Endothelial cell (in vitro differentiated cells): ENCODE measurements at regions not wholly inside any gene's neighbourhood (a gene's known extent, or its start where the extent isn't known, plus 50 kb on each side); places are given as distances from the start of the nearest gene placed in this dataset.

Source experiments
- DNase-seq: peaks from one replicate; pipeline ENCODE4 v3.0.0; 2021; ENCODE audit warnings: low spot score
- H3K27ac Mint-ChIP-seq: one replicate; pipeline ENCODE4 v1.8.0; 2021; ENCODE audit warnings: mixed read lengths, inconsistent platforms; ENCODE audit not compliant: unreplicated experiment
- H3K27me3 Mint-ChIP-seq: one replicate; pipeline ENCODE4 v1.8.0; 2021; ENCODE audit warnings: mild to moderate bottlenecking, moderate library complexity, mixed read lengths, inconsistent platforms; ENCODE audit not compliant: unreplicated experiment
- H3K36me3 Mint-ChIP-seq: one replicate; pipeline ENCODE4 v1.8.0; 2021; ENCODE audit warnings: mild to moderate bottlenecking, low read depth, mixed read lengths, inconsistent platforms; ENCODE audit not compliant: unreplicated experiment
- H3K4me1 Mint-ChIP-seq: one replicate; pipeline ENCODE4 v1.8.0; 2021; ENCODE audit warnings: mild to moderate bottlenecking, mixed read lengths, inconsistent platforms; ENCODE audit not compliant: unreplicated experiment
- H3K4me3 Mint-ChIP-seq: one replicate; pipeline ENCODE4 v1.8.0; 2021; ENCODE audit warnings: mild to moderate bottlenecking, mixed read lengths, inconsistent platforms; ENCODE audit not compliant: unreplicated experiment
- H3K9me3 Mint-ChIP-seq: one replicate; pipeline ENCODE4 v1.8.0; 2021; ENCODE audit warnings: mixed read lengths, inconsistent platforms; ENCODE audit not compliant: unreplicated experiment
- TF ChIP-seq, protein P1 (sequence below): fragments of 200-600 bp; sonication (generic); IDR thresholded peaks from one replicate; pipeline ENCODE4 v1.5.0; 2021; ENCODE audit warnings: antibody characterized with exemption; ENCODE audit not compliant: unreplicated experiment

DNA sequence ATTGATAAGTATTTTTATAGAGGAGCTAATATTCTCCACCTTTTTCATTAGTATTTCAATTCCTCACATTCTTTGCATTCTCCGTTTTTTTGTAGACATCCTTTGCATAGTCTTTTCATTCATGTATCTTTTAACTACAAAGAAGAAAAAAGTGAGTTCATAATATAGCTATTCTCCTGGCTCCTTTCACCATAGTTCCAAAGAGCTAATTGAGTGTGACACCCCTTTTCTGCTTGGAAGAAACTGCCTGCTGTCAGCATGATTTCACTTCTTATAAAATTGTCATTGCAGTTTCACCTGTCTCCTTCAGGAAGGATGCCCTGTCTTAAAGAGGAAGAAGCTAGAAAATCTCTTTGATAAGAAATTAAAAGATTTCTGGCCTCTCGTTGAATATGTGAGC lies 991.1 kb downstream of the KCNT2 start:
- Mint-ChIP-seq H3K36me3 (no peaks in the 10 kb centered on the region), H3K27ac (no peak overlapping the region), H3K27me3 (no peaks in the 10 kb centered on the region), H3K9me3 (no peaks in the 10 kb centered on the region), H3K4me3 (no peak overlapping the region), H3K4me1 (no peaks in the 10 kb centered on the region)
- TF ChIP-seq, protein P1, sequence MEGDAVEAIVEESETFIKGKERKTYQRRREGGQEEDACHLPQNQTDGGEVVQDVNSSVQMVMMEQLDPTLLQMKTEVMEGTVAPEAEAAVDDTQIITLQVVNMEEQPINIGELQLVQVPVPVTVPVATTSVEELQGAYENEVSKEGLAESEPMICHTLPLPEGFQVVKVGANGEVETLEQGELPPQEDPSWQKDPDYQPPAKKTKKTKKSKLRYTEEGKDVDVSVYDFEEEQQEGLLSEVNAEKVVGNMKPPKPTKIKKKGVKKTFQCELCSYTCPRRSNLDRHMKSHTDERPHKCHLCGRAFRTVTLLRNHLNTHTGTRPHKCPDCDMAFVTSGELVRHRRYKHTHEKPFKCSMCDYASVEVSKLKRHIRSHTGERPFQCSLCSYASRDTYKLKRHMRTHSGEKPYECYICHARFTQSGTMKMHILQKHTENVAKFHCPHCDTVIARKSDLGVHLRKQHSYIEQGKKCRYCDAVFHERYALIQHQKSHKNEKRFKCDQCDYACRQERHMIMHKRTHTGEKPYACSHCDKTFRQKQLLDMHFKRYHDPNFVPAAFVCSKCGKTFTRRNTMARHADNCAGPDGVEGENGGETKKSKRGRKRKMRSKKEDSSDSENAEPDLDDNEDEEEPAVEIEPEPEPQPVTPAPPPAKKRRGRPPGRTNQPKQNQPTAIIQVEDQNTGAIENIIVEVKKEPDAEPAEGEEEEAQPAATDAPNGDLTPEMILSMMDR = no peak
- no peak for DNase-seq

DNA sequence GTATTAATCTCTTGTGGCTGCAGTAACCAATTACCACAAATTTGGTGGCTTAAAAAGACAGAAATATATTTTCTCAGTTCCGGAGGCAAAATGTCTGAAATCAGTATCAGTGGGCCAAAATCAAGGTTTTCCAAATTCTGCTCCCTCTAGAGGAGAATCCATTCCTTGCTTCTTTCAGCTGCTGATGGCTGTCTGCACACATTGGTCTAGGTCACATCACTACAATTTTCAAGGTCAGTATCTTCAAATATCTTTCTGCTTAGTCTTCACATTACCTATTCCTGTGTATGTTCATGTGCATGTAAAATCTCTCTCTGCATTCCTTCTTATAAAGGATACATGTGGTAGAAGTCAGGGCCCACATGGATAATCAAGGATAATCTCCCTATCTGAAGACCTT lies 999.4 kb downstream of the KCNT2 start:
- no peaks in the 10 kb centered on the region for H3K4me1 Mint-ChIP-seq
- peaks cover 1% of the 10 kb centered on the region for H3K27me3 Mint-ChIP-seq
- no peak overlapping the region for H3K27ac Mint-ChIP-seq
- H3K36me3 Mint-ChIP-seq = no peaks in the 10 kb centered on the region
- no peak for DNase-seq
- no peak overlapping the region for H3K4me3 Mint-ChIP-seq
- no peaks in the 10 kb centered on the region for H3K9me3 Mint-ChIP-seq
- TF ChIP-seq, protein P1 = no peak

DNA sequence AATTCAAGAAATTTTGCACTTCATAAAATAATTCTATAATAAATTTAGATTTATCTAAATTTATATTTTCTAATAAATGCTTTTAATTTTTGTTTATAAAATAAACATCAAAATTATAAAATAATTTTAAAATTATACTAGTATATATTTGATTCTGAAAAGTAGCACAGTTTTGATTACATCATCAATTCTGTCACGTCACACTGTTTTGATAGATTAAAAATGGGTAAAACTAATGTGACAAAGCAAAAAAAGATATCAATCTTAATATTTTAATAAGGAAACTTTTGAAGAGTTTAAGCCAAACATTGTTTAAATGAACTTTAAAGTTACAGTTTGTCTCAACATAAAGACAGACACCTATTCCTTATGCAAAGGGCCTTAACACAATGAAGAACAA lies 1001.8 kb downstream of the KCNT2 start:
- Mint-ChIP-seq H3K4me1 (no peaks in the 10 kb centered on the region), H3K36me3 (no peaks in the 10 kb centered on the region), H3K27me3 (peaks cover 1% of the 10 kb centered on the region), H3K27ac (no peak overlapping the region), H3K9me3 (no peaks in the 10 kb centered on the region), H3K4me3 (no peak overlapping the region)
- TF ChIP-seq, protein P1 = no peak
- DNase-seq = no peak

DNA sequence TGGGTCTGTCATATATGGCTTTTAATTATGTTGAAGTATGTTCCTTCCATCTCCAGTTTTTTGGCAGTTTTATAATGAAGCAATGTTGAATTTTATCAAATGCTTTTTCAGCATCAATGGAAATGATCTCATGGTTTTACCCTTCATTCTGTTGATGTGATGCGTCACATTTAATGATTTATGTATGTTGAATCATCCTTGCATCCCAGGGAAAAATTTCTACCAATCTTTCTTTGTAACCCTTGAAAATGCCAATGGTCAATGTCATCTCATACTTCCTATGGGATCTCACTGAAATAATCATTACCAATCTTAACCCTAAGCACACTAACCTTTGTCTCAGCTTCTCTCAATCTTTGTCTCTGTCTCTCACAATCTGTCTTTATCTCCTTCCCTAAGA lies 1004.0 kb downstream of the KCNT2 start:
- H3K9me3 Mint-ChIP-seq = no peaks in the 10 kb centered on the region
- TF ChIP-seq, protein P1 = no peak
- peaks cover 1% of the 10 kb centered on the region for H3K27me3 Mint-ChIP-seq
- no peaks in the 10 kb centered on the region for H3K36me3 Mint-ChIP-seq
- no peak overlapping the region for H3K27ac Mint-ChIP-seq
- no peaks in the 10 kb centered on the region for H3K4me1 Mint-ChIP-seq
- H3K4me3 Mint-ChIP-seq = no peak overlapping the region
- no peak for DNase-seq

DNA sequence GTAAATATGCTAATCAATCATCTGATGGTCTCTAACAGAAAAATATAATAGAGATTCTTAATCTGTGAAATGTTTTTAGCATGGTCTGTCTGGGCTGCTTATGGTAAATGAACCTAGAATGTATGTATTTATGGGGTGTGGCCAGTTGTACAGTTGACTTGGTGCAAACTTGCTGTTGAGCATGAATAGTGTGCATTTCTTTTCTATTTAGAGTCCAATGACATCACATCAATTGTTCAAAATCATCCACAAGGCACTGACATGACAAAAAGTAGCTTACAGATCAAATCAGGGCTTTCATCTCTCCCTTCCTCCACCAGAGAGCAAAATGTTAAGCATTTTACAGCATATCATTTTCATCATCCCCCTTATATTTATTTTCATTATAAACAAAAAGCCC lies 1010.3 kb downstream of the KCNT2 start:
- TF ChIP-seq, protein P1 = no peak
- H3K27me3 Mint-ChIP-seq = no peaks in the 10 kb centered on the region

More for the DNA sequence above, 1010.3 kb downstream of the KCNT2 start:
- no peak overlapping the region for H3K27ac Mint-ChIP-seq
- H3K4me1 Mint-ChIP-seq = no peaks in the 10 kb centered on the region
- no peak for DNase-seq
- no peaks in the 10 kb centered on the region for H3K9me3 Mint-ChIP-seq
- no peak overlapping the region for H3K4me3 Mint-ChIP-seq
- no peaks in the 10 kb centered on the region for H3K36me3 Mint-ChIP-seq
